GM21723 (cell line): ENCODE measurements at regions not wholly inside any gene's neighbourhood (a gene's known extent, or its start where the extent isn't known, plus 50 kb on each side); places are given as distances from the start of the nearest gene placed in this dataset.
"Not testable (repeated sequence)": the region's sequence is repeated elsewhere in the genome, so short reads cannot be mapped to it uniquely, and the experiment has no call there.

ENCODE experiments used
- ATAC-seq: cut with Tn5 transposase; IDR thresholded peaks from one replicate; pipeline ENCODE4 v1.9.1; 2021; ENCODE audit warnings: mild to moderate bottlenecking, moderate library complexity; ENCODE audit not compliant: unreplicated experiment

- ATAC-seq: no peak
Observed at GRCh38 chr17:71446645-71447437, 674.0 kb upstream of the SOX9 start.

- no peak for ATAC-seq
Observed at GRCh38 chr17:71447644-71448043, 673.2 kb upstream of the SOX9 start.

DNA sequence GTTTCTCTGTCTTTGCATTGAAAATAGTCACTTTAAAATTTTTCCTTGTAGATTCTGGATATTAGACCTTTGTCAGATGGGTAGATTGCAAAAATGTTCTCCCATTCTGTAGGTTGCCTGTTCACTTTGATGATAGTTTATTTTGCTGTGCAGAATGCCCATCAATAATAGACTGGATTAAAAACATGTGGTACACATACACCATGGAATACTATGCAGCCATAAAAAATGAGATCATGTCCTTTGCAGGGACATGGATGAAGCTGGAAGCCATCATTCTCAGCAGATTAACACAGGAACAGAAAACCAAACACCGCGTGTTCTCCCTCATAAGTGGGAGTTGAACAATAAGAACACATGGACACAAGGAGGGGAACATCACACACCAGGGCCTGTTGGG, 670.2 kb upstream of the SOX9 start:
- not testable (repeated sequence) for ATAC-seq

DNA sequence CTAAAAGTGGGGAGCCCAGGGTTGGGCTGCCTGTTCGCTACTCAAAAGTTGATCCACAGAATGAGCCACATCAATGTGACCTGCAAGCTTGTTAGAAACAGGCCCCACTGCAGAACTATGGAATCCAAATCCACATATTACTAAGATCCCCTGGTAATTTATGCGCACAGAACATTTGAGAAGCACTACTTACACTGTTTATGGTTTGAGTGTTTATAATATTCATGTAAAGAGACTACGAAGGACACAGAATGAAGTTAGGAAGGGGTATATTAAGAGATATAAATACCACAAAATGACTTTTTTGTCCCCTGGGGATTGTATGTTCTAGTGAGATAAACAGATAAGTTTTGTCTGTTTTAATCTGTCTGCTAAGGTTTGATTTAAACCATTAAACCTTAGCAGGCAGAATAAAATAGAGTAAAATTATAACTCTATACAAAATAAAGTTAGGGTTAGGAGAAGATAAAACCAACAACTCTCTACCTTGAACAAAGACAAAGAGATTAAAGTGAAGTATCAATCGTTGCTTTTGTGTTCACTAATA, 666.9 kb upstream of the SOX9 start:
- ATAC-seq: no peak

- ATAC-seq: no peak
Observed at GRCh38 chr17:71455219-71455618, 665.6 kb upstream of the SOX9 start.

DNA sequence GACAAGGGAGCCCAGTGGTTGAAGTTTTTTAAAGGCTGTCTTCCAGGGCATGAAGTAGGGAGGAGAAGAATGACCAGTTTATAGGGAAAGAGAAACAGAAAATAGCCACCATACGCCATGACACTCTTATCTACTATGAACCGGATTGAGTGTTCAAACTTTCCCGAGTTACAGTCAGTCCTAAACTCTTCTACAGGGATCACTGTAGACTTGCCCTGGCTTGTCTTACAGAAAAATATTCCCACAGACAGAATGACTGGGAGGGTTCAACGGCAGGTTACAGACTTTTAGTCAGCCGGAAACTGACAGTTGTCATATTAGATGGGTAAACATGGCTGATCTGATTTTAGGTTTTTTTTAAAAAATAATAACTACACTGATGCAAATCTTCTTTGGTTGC, 662.5 kb upstream of the SOX9 start:
- no peak for ATAC-seq

DNA sequence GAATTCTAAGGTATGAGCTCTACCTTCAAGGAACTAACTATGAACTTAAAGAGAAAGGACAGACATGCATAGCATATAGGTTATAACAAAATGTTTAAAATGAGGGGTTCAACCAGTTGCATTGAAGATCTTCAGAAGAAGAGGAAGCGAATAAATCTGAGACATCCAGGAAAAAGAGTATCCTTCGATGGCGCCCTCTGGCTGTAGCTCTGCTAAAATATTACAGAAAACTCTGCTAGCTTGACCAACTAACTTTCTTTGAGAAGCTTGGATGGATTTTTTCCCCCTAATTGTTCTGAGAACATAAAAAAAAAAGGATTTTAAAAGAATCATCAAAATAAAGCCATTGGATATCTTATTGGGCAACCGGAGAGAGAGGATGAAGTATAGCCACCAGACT, 659.9 kb upstream of the SOX9 start:
- ATAC-seq: no peak

GRCh38 chr17:71461498-71462169, 659.2 kb upstream of the SOX9 start:
- no peak for ATAC-seq

DNA sequence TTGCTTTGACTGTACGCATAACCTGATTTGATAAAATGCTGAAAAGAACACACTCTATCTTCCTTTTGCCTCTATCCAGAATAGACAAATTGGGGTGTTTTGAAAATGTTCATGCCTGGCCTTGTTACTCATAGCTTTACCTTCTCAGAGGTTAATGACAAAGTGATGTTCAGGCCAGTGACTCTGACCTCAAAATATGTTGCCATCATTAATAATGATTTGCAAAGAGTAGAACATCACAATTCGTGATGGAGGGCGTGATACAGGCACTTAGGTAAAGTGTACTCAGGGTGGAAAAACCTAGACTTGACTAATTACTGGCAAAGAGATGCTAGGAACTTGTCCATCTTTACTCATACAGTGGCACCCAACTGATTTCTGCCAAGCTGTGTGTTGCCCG, 656.6 kb upstream of the SOX9 start:
- ATAC-seq: no peak

DNA sequence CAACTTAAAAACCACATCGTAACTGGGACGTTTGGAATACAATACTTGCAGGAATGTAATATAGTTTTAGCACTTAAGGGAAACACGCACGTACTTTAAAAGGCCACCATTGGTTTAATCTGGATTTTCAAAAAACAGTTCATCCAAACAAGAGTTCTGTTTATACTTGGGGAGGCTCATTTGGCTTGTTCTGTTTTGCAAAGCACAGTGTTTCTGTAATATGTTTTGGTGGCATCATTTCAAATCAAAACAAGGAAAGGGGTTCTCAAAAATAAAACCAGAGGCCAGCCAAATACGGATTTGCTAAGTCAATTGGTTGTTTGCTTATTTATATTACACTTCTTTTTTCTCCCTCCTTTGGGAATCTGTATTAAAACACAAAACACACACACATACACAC, 656.1 kb upstream of the SOX9 start:
- ATAC-seq: no peak

- ATAC-seq: no peak
Observed at GRCh38 chr17:71467719-71468118, 653.1 kb upstream of the SOX9 start.

- ATAC-seq: no peak
Observed at GRCh38 chr17:71470062-71470461, 650.8 kb upstream of the SOX9 start.

DNA sequence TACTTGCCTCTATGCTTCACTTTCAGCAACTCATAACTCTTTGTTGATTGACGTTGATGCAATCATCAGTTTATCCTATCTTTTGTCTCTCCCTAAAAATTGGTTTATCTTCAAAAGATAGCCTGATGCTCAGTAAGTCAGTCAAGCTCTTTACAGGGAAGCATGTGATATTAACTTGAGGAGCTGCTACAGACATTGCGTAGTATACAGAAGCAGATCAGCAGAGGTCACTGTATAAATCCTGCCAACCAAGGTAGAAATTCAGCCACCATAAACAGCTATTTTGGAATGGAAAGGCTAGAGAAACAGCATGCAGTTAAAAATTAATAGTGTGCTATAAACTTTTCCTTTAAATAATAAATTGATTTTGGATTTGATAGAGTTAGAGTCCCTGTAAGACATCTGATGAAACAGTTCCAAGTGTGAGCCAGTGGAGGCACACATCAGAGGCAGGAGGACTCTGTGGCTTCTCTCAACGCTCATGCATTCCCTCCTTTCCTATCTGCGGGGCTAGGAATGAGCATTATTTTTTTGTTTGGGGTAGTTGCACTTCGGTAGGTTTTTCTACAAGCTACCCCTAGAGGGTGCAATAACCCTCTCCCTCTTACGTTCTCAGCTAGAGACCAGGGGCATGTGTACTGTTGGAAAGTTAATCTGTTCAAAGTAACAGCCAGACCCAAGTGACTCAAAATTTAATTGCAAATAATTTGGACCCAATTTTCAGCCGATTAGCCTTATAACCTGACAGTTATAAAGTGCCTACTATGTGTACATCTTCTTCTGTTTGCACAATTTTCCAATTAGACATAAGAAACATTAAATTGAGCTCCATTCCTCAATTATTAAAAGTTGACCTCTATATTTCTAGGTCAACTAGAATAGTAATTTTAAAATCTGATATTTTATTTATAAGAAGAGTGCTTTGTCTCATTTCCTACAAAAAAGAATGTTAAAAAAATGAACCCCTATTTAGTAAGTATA, 647.7 kb upstream of the SOX9 start:
- ATAC-seq: no peak

GRCh38 chr17:71477356-71477755, 643.5 kb upstream of the SOX9 start:
- no peak for ATAC-seq

- ATAC-seq: no peak
Observed at GRCh38 chr17:71480099-71480498, 640.7 kb upstream of the SOX9 start.

DNA sequence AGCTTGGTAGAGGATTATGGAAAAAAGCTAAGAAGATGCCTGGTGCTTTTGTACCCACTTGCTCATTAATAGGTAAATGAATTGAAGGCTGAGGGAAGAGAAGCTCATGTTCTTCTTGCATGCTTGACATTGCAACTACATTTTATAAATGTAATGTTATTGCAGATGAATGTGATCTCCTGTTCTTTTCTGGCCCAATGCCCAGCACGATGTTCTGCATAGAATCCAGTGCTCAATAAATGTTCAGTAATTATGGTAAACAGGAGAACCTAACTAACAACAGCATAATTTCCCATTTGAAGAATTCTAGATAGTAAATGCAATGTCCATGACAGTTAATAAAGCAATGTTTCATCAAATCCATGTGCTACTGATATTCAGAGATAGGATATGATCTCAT, 638.2 kb upstream of the SOX9 start:
- no peak for ATAC-seq

DNA sequence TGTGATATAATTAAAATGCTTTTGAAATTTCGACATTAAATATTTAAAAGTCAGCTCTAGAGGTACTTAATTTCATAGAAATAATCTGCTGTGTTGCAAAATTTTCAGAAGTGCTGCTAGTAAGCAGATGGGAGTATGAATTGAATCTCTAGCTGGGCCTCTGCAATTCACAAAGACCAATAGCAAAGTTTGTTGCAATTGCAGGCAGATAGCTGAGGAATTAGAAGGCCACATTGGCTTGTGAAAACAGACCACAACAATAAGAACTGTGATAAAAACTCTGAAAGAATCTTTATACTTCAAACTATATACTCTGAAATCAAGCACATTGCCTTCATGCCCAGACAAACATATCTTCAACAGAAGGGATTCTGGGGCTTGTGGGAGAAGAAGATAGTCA, 636.3 kb upstream of the SOX9 start:
- ATAC-seq: no peak

GRCh38 chr17:71485426-71485825, 635.4 kb upstream of the SOX9 start:
- ATAC-seq: no peak

GRCh38 chr17:71486261-71486660, 634.6 kb upstream of the SOX9 start:
- no peak for ATAC-seq

- ATAC-seq: no peak
Observed at GRCh38 chr17:71488851-71489250, 632.0 kb upstream of the SOX9 start.
